Lower leg skin (tissue), 3 donors: ENCODE measurements at regions not wholly inside any gene's neighbourhood (a gene's known extent, or its start where the extent isn't known, plus 50 kb on each side); places are given as distances from the start of the nearest gene placed in this dataset.
"Not testable (repeated sequence)": the region's sequence is repeated elsewhere in the genome, so short reads cannot be mapped to it uniquely, and the experiment has no call there.

Experiments
- POLR2A ChIP-seq, 2 donors: fragments of 450-650 bp; IDR thresholded peaks; one replicate each; pipeline ENCODE4 v1.6.1; 2016 to 2017; ENCODE audit warnings: antibody characterized with exemption in 2 of 2, mild to moderate bottlenecking in 1 of 2, moderate library complexity in 1 of 2
- TF ChIP-seq, protein P1 (sequence below), 3 donors: fragments of 450-650 bp; IDR thresholded peaks; one replicate each; pipeline ENCODE4 v1.5.1; 2016; ENCODE audit warnings: antibody characterized with exemption in 3 of 3, mild to moderate bottlenecking in 3 of 3, moderate library complexity in 2 of 3

DNA sequence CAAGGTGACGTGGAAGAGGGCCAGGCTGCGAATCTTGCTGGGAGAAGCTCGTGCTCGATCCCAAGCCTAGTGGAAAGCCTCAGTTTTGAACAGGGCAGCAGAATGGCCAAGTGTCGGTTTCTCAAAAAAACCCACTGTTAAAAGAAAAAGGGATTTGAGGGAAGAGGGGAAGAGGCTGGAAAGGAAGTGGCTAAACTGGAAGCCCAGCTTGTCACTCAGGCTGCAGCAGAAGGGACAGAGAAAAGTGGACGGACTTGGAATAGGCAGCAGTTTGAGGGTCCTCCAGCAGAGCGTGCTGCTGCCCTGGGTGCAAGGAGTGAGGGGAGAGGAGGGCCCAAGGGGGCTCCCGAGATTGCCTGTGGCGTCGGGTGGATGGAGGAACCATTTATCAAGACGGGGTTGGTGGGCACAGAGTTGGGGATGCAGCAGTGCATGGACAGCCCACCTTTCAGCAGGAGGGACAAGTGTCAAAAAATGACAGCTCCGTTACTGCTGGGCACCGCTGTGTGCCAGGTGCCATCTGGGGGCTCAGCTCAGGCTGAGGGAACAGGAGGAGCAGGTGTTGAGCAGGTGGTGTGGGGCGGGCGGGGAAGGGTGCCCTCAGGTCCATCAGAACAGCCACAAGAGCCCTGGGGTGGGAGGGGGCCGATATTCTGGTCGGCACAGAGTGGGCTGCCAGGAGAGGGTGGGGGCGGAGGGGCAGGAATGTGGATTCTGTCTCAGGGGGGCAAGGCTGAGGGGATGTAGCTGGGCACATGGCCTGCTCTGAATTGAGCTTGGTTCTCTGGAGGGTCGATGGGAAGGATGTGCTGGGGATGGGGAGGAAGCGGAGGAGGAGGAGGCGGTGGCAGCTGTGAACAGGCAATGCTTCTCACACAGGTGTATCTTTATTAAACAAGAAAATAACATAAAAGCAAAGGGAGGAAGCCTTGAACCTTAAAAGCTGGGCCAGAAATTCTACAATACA, 73.1 kb upstream of the METTL9 start:
- TF ChIP-seq, protein P1, sequence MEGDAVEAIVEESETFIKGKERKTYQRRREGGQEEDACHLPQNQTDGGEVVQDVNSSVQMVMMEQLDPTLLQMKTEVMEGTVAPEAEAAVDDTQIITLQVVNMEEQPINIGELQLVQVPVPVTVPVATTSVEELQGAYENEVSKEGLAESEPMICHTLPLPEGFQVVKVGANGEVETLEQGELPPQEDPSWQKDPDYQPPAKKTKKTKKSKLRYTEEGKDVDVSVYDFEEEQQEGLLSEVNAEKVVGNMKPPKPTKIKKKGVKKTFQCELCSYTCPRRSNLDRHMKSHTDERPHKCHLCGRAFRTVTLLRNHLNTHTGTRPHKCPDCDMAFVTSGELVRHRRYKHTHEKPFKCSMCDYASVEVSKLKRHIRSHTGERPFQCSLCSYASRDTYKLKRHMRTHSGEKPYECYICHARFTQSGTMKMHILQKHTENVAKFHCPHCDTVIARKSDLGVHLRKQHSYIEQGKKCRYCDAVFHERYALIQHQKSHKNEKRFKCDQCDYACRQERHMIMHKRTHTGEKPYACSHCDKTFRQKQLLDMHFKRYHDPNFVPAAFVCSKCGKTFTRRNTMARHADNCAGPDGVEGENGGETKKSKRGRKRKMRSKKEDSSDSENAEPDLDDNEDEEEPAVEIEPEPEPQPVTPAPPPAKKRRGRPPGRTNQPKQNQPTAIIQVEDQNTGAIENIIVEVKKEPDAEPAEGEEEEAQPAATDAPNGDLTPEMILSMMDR (IDR thresholded peaks at IDR 0.05), result not testable (repeated sequence)
- TF ChIP-seq POLR2A (IDR thresholded peaks at IDR 0.05), result not testable (repeated sequence)
